UCSD-AML1 (cell line): ENCODE measurements at regions not wholly inside any gene's neighbourhood (a gene's known extent, or its start where the extent isn't known, plus 50 kb on each side); places are given as distances from the start of the nearest gene placed in this dataset.

Experiments
- DNase-seq: peaks from one replicate; lab custom pipeline; 2025; ENCODE audit not compliant: unreplicated experiment; lab: John Stamatoyannopoulos, UW

- no peak for DNase-seq
Measured at GRCh38 chr4:152099061-152099425, 338.2 kb upstream of the GATB start.

- DNase-seq = no peak
Measured at GRCh38 chr4:152098365-152099060, 337.7 kb upstream of the GATB start.

GRCh38 chr4:152097371-152097770 lies 336.6 kb upstream of the GATB start:
- DNase-seq = no peak

- DNase-seq = no peak
Measured at GRCh38 chr4:152095701-152096070, 334.9 kb upstream of the GATB start.

GRCh38 chr4:152094970-152095700 lies 334.3 kb upstream of the GATB start:
- no peak for DNase-seq

- DNase-seq = no peak
Measured at GRCh38 chr4:152091405-152091804, 330.6 kb upstream of the GATB start.

- DNase-seq = no peak
Measured at GRCh38 chr4:152090543-152090942, 329.7 kb upstream of the GATB start.

- DNase-seq = no peak
Measured at GRCh38 chr4:152089584-152089983, 328.8 kb upstream of the GATB start.

GRCh38 chr4:152087335-152087734 lies 326.5 kb upstream of the GATB start:
- DNase-seq = no peak

- DNase-seq = no peak
Measured at GRCh38 chr4:152085657-152086056, 324.9 kb upstream of the GATB start.

GRCh38 chr4:152083338-152083737 lies 322.5 kb upstream of the GATB start:
- DNase-seq = no peak

GRCh38 chr4:152081024-152081423 lies 320.2 kb upstream of the GATB start:
- DNase-seq = no peak

GRCh38 chr4:152079543-152080293 lies 318.9 kb upstream of the GATB start:
- DNase-seq = no peak

- DNase-seq = no peak
Measured at GRCh38 chr4:152079079-152079478, 318.3 kb upstream of the GATB start.

- DNase-seq = no peak
Measured at GRCh38 chr4:152077582-152077981, 316.8 kb upstream of the GATB start.

- DNase-seq = no peak
Measured at GRCh38 chr4:152075253-152075928, 314.6 kb upstream of the GATB start.

GRCh38 chr4:152074573-152074972 lies 313.8 kb upstream of the GATB start:
- DNase-seq = no peak

GRCh38 chr4:152074088-152074437 lies 313.3 kb upstream of the GATB start:
- no peak for DNase-seq

- DNase-seq = no peak
Measured at GRCh38 chr4:152073351-152074087, 312.7 kb upstream of the GATB start.

GRCh38 chr4:152072906-152073305 lies 312.1 kb upstream of the GATB start:
- DNase-seq = no peak

GRCh38 chr4:152072001-152072485 lies 311.2 kb upstream of the GATB start:
- DNase-seq = no peak
